HG03039 (cell line): ENCODE measurements at regions not wholly inside any gene's neighbourhood (a gene's known extent, or its start where the extent isn't known, plus 50 kb on each side); places are given as distances from the start of the nearest gene placed in this dataset.
"Not testable (repeated sequence)": the region's sequence is repeated elsewhere in the genome, so short reads cannot be mapped to it uniquely, and the experiment has no call there.

Experiments used
- ATAC-seq: cut with Tn5 transposase; IDR thresholded peaks from one replicate; pipeline ENCODE4 v1.9.1; 2021; ENCODE audit warnings: mild to moderate bottlenecking, moderate library complexity; ENCODE audit not compliant: unreplicated experiment

DNA sequence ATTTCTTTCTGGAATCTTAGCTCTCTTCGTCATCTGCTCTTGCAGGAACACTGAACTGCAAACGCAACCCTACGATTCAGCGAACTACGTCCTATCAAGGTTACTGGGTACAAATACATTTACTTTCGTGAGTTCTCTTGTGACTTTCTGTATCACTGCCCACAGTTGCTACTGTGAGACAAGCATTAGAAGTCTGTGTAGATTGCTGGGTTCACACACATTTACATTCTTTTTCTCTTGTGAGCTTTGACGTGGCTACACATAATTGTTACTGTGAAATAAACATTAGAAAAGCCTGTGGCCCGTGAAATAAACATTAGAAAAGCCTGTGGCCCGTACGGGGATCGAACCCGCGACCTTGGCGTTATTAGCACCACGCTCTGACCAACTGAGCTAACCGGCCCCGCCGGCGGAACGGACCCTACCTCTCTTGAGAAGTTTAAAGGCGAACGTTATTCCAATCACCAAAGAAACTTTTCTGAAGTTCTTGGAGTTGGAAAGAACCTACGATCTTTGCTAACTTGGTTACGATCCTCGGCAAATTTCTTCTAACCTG is 61.2 kb upstream of the ZNF322 start:
- not testable (repeated sequence) for ATAC-seq

- ATAC-seq = not testable (repeated sequence)
These were observed 70.6 kb upstream of the ZNF322 start for GRCh38 chr6:26730019-26730766.

DNA sequence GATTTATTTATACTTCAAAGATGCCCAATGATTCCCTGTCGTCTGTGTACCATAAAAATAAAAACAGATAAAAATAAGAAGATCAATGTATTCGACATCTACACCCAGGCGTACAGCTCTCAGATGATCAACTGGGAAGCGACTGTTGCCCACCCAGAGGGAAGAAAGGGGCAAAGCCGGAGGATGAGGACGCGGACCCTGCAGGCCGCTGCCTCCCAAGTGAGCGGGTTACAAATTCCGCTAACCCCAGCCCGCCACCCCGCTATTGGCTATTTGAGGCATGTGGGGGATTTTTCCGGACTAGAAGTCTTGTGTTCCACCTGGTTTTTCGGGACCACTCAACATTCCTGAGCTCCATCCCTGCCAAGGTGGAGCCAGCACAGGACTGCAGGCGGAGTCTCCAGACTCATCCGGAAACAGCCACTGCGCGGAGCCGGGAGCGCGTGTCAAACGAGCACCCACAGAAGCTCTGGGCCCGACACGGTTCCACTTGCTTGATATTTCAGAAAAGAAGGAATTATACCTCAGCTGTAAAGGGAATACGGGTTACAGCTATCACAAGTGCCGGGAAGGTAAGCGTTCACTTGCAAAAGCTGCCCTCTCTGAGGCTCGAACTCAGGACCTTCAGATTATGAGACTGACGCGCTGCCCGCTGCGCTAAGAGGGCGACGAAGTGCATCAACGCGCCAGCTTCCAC is 75.4 kb upstream of the ZNF322 start:
- ATAC-seq = not testable (repeated sequence)

DNA sequence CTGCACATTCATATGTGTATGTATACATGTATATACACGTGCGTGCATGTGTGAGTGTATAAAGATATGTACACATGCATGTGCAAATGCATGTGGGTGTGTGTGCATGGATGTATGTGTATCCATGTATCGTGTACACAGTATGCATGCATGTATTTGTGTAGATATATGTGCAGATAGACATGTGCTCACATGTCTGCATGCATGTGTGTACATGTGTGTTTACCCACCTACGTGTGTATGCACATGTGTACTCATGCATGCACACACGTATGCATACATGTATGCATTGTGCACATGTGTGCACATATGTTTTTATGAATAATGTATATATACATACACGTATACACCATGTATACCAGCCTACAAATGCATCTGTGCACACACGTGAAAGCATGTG is 80.3 kb upstream of the ZNF322 start:
- no peak for ATAC-seq

DNA sequence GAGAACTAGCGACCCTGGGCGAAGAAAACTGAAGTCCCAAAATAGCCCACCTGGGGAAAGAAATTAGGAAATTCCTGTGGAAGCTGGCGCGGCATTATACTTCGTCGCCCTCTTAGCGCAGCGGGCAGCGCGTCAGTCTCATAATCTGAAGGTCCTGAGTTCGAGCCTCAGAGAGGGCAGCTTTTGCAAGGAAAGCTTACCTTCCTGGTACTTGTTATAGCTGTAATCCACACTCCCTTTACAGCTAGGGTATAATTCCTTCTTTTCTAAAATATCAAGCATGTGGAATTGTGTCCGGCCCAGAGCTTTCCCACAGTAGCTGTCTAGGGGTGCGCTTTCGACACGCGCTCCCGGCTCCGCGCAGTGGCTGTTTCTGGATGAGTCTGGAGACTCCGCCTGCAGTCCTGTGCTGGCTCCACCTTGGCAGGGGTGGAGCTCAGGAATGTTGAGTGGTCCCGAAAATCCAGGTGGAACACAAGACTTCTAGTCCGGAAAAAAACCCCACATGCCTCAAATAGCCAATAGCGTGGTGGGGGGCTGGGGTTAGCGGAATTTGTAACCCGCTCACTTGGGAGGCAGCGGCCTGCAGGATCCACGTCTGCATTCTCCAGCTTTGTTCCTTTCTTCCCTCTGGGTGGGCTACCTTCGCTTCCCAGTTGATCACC is 83.7 kb upstream of the ZNF322 start:
- ATAC-seq = no peak

- no peak for ATAC-seq
These were observed 84.6 kb upstream of the ZNF322 start for GRCh38 chr6:26743941-26744699.

GRCh38 chr6:26744837-26745282 is 85.3 kb upstream of the ZNF322 start:
- not testable (repeated sequence) for ATAC-seq

DNA sequence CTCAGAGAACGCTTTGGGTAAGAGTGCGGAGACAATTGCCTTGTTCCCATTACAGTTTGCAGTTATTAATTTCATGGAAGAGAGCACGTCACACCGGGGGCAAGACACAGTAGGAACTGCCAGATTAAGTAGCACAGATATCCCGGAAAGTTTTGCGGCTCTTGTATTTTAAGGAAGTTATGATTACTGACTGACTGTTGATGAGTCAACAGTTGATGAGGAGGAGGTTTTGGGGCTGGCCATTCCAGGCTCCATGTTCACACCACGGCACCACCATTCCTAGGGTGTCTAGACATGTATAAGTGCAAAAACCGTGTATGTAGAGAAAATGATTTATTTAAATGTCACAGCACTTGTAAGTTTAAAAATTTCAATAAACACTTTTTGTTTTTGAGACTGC is 86.4 kb upstream of the ZNF322 start:
- ATAC-seq = not testable (repeated sequence)

- ATAC-seq = not testable (repeated sequence)
These were observed 89.7 kb upstream of the ZNF322 start for GRCh38 chr6:26749126-26749758.

GRCh38 chr6:26749759-26750126 is 90.2 kb upstream of the ZNF322 start:
- ATAC-seq = not testable (repeated sequence)

- ATAC-seq = no peak
These were observed 94.7 kb upstream of the ZNF322 start for GRCh38 chr6:26754212-26754611.

- not testable (repeated sequence) for ATAC-seq
These were observed 95.3 kb upstream of the ZNF322 start for GRCh38 chr6:26754801-26755200.

DNA sequence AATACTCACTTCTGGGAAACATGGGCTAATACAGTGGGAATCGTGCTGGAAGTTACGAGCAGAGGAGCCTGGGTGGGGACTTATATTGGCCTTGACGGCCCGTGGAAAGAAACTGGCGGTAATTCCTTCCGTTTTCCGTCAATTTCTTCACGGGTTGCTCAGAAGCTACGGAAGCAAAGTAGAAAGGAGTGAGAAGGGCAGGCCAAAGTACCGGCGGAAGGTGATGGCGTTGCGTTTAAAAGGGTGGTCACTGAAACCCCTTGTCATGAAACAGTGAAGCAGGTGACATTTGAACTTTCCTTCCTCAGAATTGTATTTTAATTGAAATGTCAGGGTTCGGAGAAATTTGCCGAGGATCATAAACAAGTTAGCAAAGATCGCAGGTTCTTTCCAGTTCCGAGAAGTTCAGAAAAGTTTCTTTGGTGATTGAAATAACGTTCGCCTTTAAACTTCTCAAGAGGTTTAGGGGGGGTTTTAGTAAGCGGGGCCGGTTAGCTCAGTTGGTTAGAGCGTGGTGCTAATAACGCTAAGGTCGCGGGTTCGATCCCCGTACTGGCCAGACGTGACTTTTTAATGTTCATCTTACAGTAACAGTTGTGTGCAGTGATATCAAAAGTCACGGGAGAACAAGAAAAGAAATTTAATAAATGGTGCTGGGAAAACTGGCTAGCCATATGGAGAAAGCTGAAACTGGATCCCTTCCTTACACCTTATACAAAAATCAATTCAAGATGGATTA is 96.7 kb upstream of the ZNF322 start:
- ATAC-seq = not testable (repeated sequence)

- ATAC-seq = not testable (repeated sequence)
These were observed 106.8 kb upstream of the ZNF322 start for GRCh38 chr6:26766203-26766902.

GRCh38 chr6:26770941-26771666 is 111.6 kb upstream of the ZNF322 start:
- not testable (repeated sequence) for ATAC-seq

DNA sequence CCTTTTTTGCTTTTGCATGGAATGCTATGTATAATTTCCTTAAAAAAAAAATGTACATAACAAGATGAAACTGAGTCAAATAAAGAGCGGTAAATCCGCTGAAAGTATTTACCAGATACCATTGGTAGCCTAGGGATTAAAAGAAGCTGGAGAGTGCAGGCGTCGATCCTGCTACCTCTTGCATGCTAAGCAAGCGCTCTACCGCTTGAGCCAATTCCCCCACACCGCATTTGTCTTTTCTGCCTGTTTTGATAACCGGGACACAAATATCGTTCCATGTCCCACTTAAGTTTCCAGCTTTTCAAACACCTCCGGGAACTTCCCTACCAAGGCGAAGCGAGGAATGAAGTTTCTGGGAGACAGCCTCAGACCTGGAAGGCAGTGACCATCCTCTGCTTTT is 113.9 kb upstream of the ZNF322 start:
- not testable (repeated sequence) for ATAC-seq

DNA sequence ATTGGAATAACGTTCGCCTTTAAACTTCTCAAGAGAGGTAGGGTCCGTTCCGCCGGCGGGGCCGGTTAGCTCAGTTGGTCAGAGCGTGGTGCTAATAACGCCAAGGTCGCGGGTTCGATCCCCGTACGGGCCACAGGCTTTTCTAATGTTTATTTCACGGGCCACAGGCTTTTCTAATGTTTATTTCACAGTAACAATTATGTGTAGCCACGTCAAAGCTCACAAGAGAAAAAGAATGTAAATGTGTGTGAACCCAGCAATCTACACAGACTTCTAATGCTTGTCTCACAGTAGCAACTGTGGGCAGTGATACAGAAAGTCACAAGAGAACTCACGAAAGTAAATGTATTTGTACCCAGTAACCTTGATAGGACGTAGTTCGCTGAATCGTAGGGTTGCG is 121.0 kb upstream of the ZNF322 start:
- ATAC-seq = not testable (repeated sequence)
